GM18519 (cell line): ENCODE measurements at regions not wholly inside any gene's neighbourhood (a gene's known extent, or its start where the extent isn't known, plus 50 kb on each side); places are given as distances from the start of the nearest gene placed in this dataset.
"Not testable (repeated sequence)": the region's sequence is repeated elsewhere in the genome, so short reads cannot be mapped to it uniquely, and the experiment has no call there.

Source experiments
- ATAC-seq: cut with Tn5 transposase; IDR thresholded peaks from one replicate; pipeline ENCODE4 v1.9.1; 2021; ENCODE audit warnings: mild to moderate bottlenecking, moderate library complexity; ENCODE audit not compliant: unreplicated experiment, low FRiP score

GRCh38 chr7:152947686-152948085, 188.1 kb downstream of the ACTR3B start:
- ATAC-seq, result no peak

- ATAC-seq, result no peak
Observed at GRCh38 chr7:152949253-152949652, 189.7 kb downstream of the ACTR3B start.

DNA sequence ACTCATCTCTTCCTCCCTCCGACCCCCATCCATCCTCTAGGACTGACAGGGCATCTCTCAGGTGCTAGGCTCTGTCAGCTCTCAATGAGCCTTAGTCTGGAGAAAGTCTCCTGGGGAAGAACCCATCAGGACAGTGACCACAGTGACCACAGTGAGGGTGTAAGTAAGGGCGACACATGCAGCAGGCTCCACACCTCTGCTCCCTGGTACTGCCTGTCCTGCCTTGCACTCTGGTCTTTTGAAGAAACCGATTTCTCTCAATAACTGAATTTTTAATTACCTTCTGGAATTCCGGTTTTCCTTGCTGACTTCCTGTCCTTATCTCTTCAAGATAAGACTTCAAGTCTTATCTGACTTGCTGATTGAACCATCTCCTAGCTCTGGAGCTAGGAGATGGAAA, 190.2 kb downstream of the ACTR3B start:
- ATAC-seq, result no peak

DNA sequence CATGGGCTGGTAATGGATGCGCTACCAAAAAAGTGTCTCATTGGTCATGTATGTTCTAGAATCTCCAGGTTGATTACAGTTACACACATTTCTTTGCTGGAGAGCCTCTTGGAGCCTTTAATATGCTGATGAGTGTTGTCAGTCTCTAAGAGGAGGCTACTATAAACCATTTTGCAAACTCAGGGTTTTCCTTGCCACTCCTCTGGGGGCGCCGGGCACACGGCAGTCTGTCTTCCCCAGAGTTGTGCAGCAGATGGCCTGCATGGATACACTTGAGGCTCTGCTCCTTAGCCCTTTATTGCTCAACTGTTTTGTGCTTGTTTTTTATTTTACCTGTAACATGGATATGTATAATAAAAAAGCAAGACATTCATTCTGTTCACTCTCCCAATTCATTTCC, 196.5 kb downstream of the ACTR3B start:
- ATAC-seq, result no peak

DNA sequence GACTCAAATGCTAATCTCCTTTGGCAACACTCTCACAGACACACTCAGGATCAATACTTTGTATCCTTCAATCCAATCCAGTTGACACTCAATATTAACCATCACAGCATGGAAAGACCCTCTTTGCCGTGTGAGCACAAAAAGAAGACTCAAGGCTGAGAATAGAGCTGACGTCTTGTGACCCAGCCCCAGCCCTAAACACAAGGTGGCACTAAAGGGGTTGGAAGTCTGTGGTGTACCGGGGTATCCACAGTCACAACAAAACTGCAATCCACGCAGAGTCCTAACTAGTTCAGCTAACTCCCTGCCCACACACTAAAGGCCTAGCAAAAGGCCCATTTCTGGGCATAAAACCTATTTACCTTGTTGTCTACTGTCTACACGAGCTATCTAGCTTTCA, 200.1 kb downstream of the ACTR3B start:
- ATAC-seq, result no peak

DNA sequence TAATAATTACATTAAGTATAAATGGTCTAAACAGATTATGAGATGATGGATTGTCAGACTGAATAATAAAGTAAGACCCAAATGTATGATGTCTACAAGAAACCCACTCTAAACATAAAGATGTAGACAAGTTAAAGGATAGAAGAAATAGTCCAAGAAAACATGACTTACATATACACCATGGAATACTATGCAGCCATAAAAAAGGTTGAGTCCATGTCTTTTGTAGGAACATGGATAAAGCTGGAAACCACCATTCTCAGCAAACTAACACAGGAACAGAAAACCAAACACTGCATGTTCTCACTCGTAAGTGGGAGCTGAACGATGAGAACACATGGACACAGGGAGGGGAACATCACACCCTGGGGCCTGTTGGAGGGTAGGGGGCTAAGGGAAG, 202.2 kb downstream of the ACTR3B start:
- ATAC-seq, result not testable (repeated sequence)

DNA sequence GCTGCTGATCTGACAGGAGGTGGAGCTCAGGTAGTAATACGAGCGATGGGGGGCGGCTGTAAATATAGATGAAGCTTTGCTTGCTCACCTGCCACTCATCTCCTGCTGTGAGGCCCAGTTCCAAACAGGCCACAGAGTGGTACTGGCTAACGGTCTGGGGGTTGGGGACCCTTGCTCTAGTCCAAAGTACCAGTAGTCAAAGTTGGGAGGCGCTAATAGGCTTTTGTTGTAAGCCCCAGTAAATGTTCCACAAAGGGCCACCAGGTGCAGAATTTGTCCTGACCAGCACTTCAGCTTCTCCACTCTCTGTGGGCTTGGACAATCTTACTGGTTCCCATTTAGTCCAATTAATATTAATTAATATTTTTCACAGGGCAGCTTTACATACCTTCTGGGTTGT, 206.6 kb downstream of the ACTR3B start:
- ATAC-seq, result no peak

DNA sequence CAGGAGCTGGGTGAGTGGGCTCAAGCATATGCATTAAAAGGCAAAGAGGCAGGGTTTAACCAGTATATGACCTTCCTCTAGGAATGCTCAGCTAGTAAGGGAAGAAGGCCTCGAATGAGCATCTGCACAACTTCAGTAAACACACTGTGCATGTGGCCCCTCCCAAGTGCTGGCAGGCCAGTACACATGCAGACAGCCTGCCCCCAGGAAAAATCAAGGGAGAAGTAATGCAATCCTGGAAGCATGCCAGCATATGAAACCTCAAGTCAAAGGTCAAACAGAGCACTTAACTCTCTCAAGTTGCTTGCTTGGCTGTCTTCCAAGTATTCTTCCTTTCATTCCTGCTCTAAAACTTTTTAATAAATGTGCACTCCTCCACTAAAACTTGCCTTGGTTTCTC, 208.4 kb downstream of the ACTR3B start:
- no peak for ATAC-seq

DNA sequence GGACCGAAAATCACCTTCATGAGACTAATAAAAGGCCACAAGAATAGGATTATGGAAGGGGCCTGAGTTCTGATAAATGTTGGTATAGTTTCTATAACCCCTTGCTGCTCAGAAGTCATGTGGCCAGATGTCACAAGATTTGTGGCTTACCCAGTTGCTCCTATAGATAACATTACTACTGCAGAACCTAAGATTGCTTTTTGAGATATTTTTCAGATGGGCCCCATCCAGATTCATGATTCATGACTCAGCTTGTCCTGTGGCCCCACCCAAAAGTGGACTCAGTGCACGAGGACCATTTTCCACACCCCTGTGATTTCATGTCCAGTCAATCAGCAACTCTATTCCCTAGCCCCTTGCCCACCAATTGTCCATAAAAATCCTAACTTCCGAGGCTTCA, 209.0 kb downstream of the ACTR3B start:
- ATAC-seq, result no peak

- ATAC-seq, result no peak
Observed at GRCh38 chr7:152969335-152969734, 209.8 kb downstream of the ACTR3B start.

GRCh38 chr7:152969839-152970238, 210.3 kb downstream of the ACTR3B start:
- no peak for ATAC-seq

DNA sequence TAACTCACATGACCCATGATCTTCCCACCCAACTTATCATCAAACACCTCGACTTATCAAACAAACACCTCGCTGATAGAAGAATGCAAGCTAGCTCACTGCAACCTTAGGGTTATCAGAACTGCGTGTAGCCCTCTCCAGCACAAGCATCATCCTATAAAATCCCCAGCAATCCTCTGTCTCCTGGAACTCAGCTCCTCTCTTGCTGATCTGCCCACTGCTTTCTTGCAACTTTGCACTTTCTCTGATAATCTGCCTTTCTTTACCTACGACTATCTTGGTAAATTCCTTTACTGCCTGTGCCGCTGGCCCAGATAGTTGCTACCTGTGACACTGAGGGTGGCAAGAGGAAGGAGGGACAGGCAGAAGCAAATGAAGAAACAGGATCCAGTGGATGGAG, 210.9 kb downstream of the ACTR3B start:
- no peak for ATAC-seq

DNA sequence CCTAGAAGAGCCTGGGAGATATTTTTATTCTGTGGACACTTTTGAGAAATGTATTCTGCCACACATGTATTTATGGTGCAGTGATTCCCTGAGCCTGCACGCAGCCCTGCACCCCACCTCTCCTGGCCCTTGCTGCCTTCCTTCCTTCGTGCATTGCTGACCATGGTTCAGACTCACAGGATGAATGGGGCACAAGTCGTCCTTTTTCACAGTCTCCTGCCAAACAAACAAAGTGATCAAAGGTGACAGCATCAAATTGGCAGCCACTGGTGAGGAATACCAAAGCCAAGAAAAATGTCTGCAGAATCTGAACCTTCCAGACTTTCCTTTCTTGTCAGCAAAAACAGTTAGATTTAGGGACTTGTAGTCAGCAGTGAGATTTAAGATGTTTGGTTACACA, 215.0 kb downstream of the ACTR3B start:
- no peak for ATAC-seq

- no peak for ATAC-seq
Observed at GRCh38 chr7:152975076-152975475, 215.5 kb downstream of the ACTR3B start.

DNA sequence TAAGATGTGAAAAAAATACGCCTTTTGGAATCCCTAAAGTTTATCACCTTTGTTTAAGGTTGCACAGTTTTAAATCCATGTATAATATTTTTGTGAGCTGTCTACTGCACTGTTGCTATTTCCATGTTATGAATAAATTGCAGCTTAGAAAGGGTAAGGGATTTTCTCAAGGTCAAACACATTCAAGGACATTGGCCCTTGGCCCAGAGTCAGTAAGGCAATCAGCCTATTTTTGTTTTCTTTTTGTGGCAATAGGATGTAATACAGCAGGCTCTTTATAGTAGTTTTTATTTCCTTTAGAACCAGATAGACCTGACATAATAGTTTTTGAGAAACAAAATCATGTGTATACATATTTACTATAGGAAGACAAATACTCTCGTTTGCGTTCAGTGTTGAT, 219.8 kb downstream of the ACTR3B start:
- ATAC-seq, result no peak

DNA sequence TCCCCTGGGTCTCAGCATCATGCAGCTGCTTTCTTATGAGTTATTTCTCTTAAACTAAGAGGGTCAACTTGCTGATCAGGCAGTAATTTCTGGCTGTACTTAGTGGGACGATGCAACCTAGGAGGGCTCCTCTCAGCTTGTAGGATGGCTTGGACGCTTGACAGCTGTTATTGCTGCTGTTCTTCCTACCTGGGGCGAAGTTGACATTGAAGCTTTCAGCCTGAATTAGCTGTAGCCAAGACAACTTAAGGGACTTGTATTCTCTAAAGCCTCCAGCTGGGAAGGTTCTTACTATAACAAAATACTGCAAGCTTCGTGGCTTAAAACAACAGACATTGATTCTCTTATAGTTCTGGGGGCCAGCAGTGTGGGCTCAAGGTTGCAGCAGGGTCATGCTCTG, 224.9 kb downstream of the ACTR3B start:
- no peak for ATAC-seq

GRCh38 chr7:152986376-152986775, 226.8 kb downstream of the ACTR3B start:
- ATAC-seq, result no peak

- ATAC-seq, result no peak
Observed at GRCh38 chr7:152987656-152988055, 228.1 kb downstream of the ACTR3B start.

DNA sequence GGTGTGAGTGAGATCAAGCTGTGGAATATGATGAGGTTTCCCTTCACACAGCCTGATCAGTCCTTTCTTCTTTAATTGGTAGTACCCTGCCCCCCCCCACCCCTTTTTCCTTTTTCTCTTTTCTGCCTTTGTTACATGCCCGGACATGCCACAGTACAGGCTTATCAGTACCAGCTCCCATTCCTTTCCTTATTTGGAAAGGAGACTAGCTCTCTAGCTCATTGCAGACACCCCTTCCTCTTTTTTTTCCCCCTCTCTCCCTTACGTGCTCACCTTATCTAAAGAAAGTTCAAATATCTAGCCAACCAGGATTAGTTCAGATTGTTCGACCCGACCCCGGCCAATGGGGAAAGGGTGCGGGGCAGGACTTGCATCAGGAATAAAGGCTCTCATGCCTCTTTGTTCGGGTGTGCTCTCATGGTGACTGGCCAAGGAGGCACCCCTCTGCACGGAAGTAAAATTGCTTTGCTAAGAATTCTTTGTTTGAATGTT, 230.4 kb downstream of the ACTR3B start:
- ATAC-seq, result no peak

DNA sequence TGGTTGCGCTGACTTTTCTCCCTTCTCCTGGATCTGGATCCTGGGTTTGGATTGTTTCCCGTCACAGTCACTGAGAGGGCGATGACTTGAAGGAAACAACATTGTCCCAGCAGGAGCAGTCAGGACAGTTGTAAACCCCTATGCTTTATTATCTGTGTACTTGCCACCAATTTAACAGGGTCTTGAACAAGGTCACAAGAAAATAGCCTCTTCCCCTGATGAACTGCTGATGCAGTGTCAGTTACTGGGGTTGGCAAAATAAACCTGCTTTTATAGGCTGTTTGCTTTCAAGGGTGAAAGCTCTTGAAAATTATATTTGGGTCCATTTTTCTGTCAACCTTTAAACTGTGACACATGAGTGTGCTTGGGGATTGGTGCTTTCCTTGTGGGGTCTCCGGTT, 238.9 kb downstream of the ACTR3B start:
- ATAC-seq, result no peak

GRCh38 chr7:153002115-153002514, 242.6 kb downstream of the ACTR3B start:
- ATAC-seq, result no peak

GRCh38 chr7:153002572-153002971, 243.0 kb downstream of the ACTR3B start:
- ATAC-seq, result no peak

DNA sequence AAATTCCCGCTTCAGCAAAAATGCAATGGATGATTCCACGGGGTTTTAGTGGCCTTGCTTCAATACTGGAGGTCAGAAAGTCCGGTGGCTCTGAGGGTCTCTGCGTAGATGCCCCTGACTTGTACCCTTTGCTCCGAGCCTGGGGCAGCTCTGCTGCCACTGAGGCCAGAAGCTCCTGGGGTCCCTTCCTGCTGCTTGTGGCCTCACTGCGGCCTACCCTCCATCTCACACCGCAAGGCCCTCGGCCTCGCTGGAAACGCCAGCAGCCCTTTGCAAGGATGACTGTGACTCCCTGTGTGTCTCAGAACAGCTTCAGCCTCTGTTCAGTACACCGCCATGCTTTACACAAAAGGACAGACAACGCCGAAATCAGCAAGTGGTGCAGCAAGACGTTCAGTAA, 244.8 kb downstream of the ACTR3B start:
- no peak for ATAC-seq
